Trophoblast cell (in vitro differentiated cells and primary cell): ENCODE measurements at regions not wholly inside any gene's neighbourhood (a gene's known extent, or its start where the extent isn't known, plus 50 kb on each side); places are given as distances from the start of the nearest gene placed in this dataset.

ENCODE experiments used
- DNase-seq, 2 donors: peaks; one replicate each; pipeline ENCODE4 v3.0.0-alpha.2; 2016
- H2AFZ ChIP-seq: 2 replicates; pipeline ENCODE4 v1.6.1; 2013; ENCODE audit warnings: low read length, moderate library complexity, mild to moderate bottlenecking; ENCODE audit not compliant: insufficient read depth, poor library complexity
- H2AK5ac ChIP-seq: 2 replicates; pipeline ENCODE4 v1.6.1; 2013; ENCODE audit warnings: mild to moderate bottlenecking, low read length
- H2BK120ac ChIP-seq: 2 replicates; pipeline ENCODE4 v1.6.1; 2013; ENCODE audit warnings: low read length, mild to moderate bottlenecking, moderate library complexity; ENCODE audit not compliant: insufficient read depth, poor library complexity
- H2BK12ac ChIP-seq: 2 replicates; pipeline ENCODE4 v1.6.1; 2013; ENCODE audit warnings: mild to moderate bottlenecking, low read length, moderate library complexity
- H2BK5ac ChIP-seq: 2 replicates; pipeline ENCODE4 v1.6.1; 2013; ENCODE audit warnings: low read length, low read depth, moderate library complexity, mild to moderate bottlenecking; ENCODE audit not compliant: poor library complexity
- H3K14ac ChIP-seq: 2 replicates; pipeline ENCODE4 v1.6.1; 2013; ENCODE audit warnings: mild to moderate bottlenecking, low read length
- H3K18ac ChIP-seq: 2 replicates; pipeline ENCODE4 v1.6.1; 2013; ENCODE audit warnings: mild to moderate bottlenecking, low read length
- H3K23ac ChIP-seq: 2 replicates; pipeline ENCODE4 v1.6.1; 2013; ENCODE audit warnings: low read length
- H3K27ac ChIP-seq: 2 replicates; pipeline ENCODE4 v1.5.1; 2013; ENCODE audit warnings: low read depth, mild to moderate bottlenecking, inconsistent platforms, low read length, moderate library complexity
- H3K27me3 ChIP-seq: 2 replicates; pipeline ENCODE4 v1.6.1; 2013; ENCODE audit warnings: inconsistent platforms, mild to moderate bottlenecking, low read length, moderate library complexity; ENCODE audit not compliant: insufficient read depth
- H3K36me3 ChIP-seq, 2 experiments: 1 replicate in 1 of 2; 2 replicates in 1 of 2; pipeline ENCODE4 v1.6.1; 2013; ENCODE audit warnings: low read length in 2 of 2, mild to moderate bottlenecking in 2 of 2, moderate library complexity in 1 of 2; ENCODE audit not compliant: insufficient read depth in 2 of 2, control insufficient read depth in 1 of 2
- H3K4ac ChIP-seq: 2 replicates; pipeline ENCODE4 v1.6.1; 2013; ENCODE audit warnings: low read depth, mild to moderate bottlenecking, low read length, moderate library complexity
- H3K4me1 ChIP-seq, 2 experiments: 1 replicate in 1 of 2; 2 replicates in 1 of 2; pipeline ENCODE4 v1.6.1; 2013; ENCODE audit warnings: low read length in 2 of 2, mild to moderate bottlenecking in 2 of 2, moderate library complexity in 1 of 2; ENCODE audit not compliant: insufficient read depth in 2 of 2, control insufficient read depth in 1 of 2
- H3K4me2 ChIP-seq: 2 replicates; pipeline ENCODE4 v1.6.1; 2013; ENCODE audit warnings: inconsistent platforms, mild to moderate bottlenecking, low read length, moderate library complexity
- H3K4me3 ChIP-seq: 2 replicates; pipeline ENCODE4 v1.5.1; 2013; ENCODE audit warnings: mild to moderate bottlenecking, low read depth, low read length, inconsistent platforms
- H3K79me1 ChIP-seq: one replicate; pipeline ENCODE4 v1.6.1; 2013; ENCODE audit warnings: low read length
- H3K79me2 ChIP-seq: 2 replicates; pipeline ENCODE4 v1.6.1; 2013; ENCODE audit warnings: low read length, mild to moderate bottlenecking; ENCODE audit not compliant: control insufficient read depth, insufficient read depth, poor library complexity
- H3K9ac ChIP-seq: 2 replicates; pipeline ENCODE4 v1.6.1; 2013; ENCODE audit warnings: mild to moderate bottlenecking, low read length
- H3K9me3 ChIP-seq: 2 replicates; pipeline ENCODE4 v1.6.1; 2013; ENCODE audit warnings: low read depth, mild to moderate bottlenecking, control low read depth, inconsistent platforms, low read length; ENCODE audit not compliant: insufficient read depth
- H4K12ac ChIP-seq: 2 replicates; pipeline ENCODE4 v1.6.1; 2013; ENCODE audit warnings: low read depth, mild to moderate bottlenecking, low read length, moderate library complexity
- H4K8ac ChIP-seq: 2 replicates; pipeline ENCODE4 v1.6.1; 2013; ENCODE audit warnings: low read depth, mild to moderate bottlenecking, low read length, moderate library complexity
- H4K91ac ChIP-seq: one replicate; pipeline ENCODE4 v1.6.1; 2013; ENCODE audit warnings: low read depth, mild to moderate bottlenecking, low read length, moderate library complexity
- WGBS: extraction: QIAGEN DNeasy Blood & Tissue Kit; methylation state at CpG from one replicate; pipeline ENCODE4 v1.1.7; 2013; ENCODE audit warnings: missing lambda C conversion rate; ENCODE audit not compliant: insufficient read length, insufficient coverage; ENCODE audit errors: extremely low coverage; 5-methylcytosine and 5-hydroxymethylcytosine counted together

DNA sequence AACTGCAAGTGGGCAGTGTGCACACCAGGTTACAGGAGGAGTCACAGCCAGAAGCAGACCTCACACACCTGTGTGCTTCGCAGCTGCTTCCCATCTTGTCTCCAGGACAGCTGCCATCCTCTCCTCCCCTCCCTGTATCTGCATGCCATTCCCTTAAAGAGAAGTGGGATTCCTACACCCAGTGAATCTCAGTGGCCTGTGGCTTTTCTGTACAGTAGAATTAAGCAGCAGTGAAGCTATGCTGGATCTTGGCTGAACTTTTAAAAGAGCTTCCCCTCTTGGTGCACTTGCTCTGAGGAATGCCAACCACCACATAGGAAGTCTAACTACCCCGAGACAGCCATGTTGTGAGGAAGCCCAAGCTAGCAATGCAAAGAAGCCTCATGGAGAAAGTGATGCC is 236.5 kb upstream of the ZMIZ1 start:
- no peak overlapping the region for H3K18ac ChIP-seq
- H2AK5ac ChIP-seq, result no peak overlapping the region
- H3K14ac ChIP-seq, result no peak overlapping the region
- no peak overlapping the region for H3K4me2 ChIP-seq
- H4K12ac ChIP-seq, result no peak overlapping the region
- no peaks in the 10 kb centered on the region for H3K27me3 ChIP-seq
- no peak overlapping the region for H3K4ac ChIP-seq
- no peak for DNase-seq
- H3K36me3 ChIP-seq, result no peaks in the 10 kb centered on the region
- H3K4me1 ChIP-seq, result peaks cover 0 to 3% of the 10 kb centered on the region in 2 experiments
- no peak overlapping the region for H3K23ac ChIP-seq
- H2BK12ac ChIP-seq, result no peak overlapping the region
- no CpG with 5 or more reads among the region's 2 CpGs for WGBS
- no peaks in the 10 kb centered on the region for H3K79me2 ChIP-seq
- no peak overlapping the region for H2BK120ac ChIP-seq
- no peak overlapping the region for H4K8ac ChIP-seq
- no peak overlapping the region for H2AFZ ChIP-seq
- no peak overlapping the region for H3K4me3 ChIP-seq
- no peak overlapping the region for H3K9ac ChIP-seq
- no peak overlapping the region for H2BK5ac ChIP-seq
- H4K91ac ChIP-seq, result no peak overlapping the region
- H3K27ac ChIP-seq, result no peak overlapping the region
- peaks cover 5% of the 10 kb centered on the region for H3K9me3 ChIP-seq
- no peaks in the 10 kb centered on the region for H3K79me1 ChIP-seq

DNA sequence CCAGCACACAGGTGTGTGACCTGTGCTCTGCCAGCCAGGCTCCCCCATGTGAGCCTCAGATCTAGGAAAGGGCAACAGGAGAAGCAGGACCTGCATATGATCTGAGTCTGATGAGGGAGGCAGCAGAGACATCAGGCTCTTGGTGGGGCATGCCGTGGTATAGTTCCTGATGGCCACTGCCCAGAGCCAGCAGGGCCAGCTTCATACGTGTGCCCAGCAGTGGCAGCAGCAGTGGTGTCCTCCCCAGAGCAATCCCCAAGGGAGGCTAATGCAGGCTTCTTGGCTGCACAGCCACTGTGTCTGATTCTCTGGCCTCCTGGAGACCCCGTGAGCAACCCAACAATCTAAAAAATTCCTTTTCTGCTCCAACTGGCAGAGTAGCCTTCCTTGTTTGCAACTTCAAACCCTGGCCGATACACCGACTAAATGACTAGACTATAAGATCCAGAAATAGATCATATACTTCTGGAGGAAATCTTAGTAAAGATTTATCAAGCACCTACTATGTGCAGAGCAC is 230.6 kb upstream of the ZMIZ1 start:
- Histone ChIP-seq H3K4ac (no peak overlapping the region), H2AFZ (no peak overlapping the region), H4K8ac (no peak overlapping the region), H4K12ac (no peak overlapping the region), H3K36me3 (no peaks in the 10 kb centered on the region), H3K4me3 (no peak overlapping the region), H4K91ac (no peak overlapping the region), H3K27ac (no peak overlapping the region), H3K9ac (no peak overlapping the region), H3K79me2 (no peaks in the 10 kb centered on the region), H3K4me2 (no peak overlapping the region), H3K27me3 (no peaks in the 10 kb centered on the region), H2BK12ac (no peak overlapping the region), H3K14ac (no peak overlapping the region), H2BK5ac (no peak overlapping the region), H3K23ac (no peak overlapping the region), H3K9me3 (peaks cover under 1% of the 10 kb centered on the region), H3K79me1 (no peaks in the 10 kb centered on the region), H3K18ac (no peak overlapping the region), H2AK5ac (no peak overlapping the region), H2BK120ac (no peak overlapping the region), H3K4me1 (no peaks in the 10 kb centered on the region)
- DNase-seq, result no peak
- no CpG with 5 or more reads among the region's 5 CpGs for WGBS

DNA sequence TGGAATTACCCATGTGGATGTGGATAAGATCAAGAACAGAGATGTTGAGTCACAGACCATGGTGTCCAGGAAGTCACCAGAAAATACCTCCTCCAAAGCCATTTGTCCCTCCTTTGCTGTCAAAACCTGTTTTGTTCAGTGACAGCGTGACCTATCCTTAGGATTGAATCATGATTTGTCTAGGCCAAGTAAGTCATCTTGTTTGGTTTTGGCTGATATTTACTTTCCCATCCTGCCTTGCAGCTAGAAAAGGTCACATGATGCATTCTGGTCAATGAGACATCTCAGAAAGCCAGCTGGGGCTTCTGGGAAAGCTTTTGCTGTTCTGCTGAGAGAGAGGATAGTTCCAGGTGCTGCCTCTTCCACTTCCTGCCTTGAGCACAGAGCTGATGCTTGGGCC is 225.3 kb upstream of the ZMIZ1 start:
- peaks cover 2% of the 10 kb centered on the region for H3K9me3 ChIP-seq
- H3K79me1 ChIP-seq, result no peaks in the 10 kb centered on the region
- H4K8ac ChIP-seq, result no peak overlapping the region
- no peaks in the 10 kb centered on the region for H3K79me2 ChIP-seq
- H3K4ac ChIP-seq, result no peak overlapping the region
- no peak overlapping the region for H2BK5ac ChIP-seq
- no peak overlapping the region for H4K91ac ChIP-seq
- no peak overlapping the region for H4K12ac ChIP-seq
- no CpG with 5 or more reads among the region's 1 CpG for WGBS
- no peak overlapping the region for H3K4me3 ChIP-seq
- no peaks in the 10 kb centered on the region for H3K27me3 ChIP-seq
- H3K4me1 ChIP-seq, result peaks cover 0 to 3% of the 10 kb centered on the region in 2 experiments
- H2AK5ac ChIP-seq, result no peak overlapping the region
- H3K23ac ChIP-seq, result no peak overlapping the region
- H3K14ac ChIP-seq, result no peak overlapping the region
- no peak overlapping the region for H3K9ac ChIP-seq
- no peak overlapping the region for H2BK120ac ChIP-seq
- H3K4me2 ChIP-seq, result no peak overlapping the region
- H2BK12ac ChIP-seq, result no peak overlapping the region
- H2AFZ ChIP-seq, result no peak overlapping the region
- DNase-seq, result no peak
- H3K36me3 ChIP-seq, result no peaks in the 10 kb centered on the region
- no peak overlapping the region for H3K18ac ChIP-seq
- H3K27ac ChIP-seq, result no peak overlapping the region

DNA sequence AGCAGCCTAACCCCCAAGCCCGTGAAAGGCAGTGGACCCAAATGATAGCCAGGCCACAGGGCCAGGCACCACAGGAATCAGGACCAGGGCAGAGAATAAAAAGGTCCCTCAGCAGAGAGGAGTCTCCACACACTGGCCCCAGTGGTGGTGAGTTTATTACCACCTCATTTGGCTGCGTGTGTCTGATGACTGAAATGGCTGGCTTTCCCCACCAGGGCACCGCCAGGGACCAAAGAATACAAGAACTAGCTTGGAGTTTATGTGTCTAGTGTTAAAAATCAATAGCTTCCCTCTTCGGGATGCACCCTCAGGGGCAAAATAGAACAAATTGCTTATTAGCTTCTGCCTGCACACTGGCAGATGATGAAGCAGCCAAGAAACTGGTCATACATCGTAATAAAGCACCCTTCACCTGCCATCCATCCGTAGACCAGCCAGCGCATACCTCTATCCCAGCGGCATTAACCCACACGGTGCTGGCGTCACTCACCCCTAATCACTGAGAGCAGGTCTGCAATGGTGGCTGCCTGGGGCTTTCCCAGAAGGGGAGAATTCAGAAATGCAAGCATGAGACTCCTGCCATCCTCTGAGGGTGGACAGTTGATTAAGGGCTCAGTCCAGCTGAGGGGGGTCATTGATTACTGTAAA is 223.7 kb upstream of the ZMIZ1 start:
- H3K4ac ChIP-seq, result no peak overlapping the region
- H4K8ac ChIP-seq, result no peak overlapping the region

More for the DNA sequence above, 223.7 kb upstream of the ZMIZ1 start:
- no peak overlapping the region for H3K4me3 ChIP-seq
- H3K79me2 ChIP-seq, result no peaks in the 10 kb centered on the region
- no peak overlapping the region for H2AFZ ChIP-seq
- no peak overlapping the region for H4K12ac ChIP-seq
- peaks cover 0 to 3% of the 10 kb centered on the region in 2 experiments for H3K4me1 ChIP-seq
- peaks cover 2% of the 10 kb centered on the region for H3K9me3 ChIP-seq
- no peak overlapping the region for H2AK5ac ChIP-seq
- no peaks in the 10 kb centered on the region for H3K79me1 ChIP-seq
- no peak for DNase-seq
- H2BK120ac ChIP-seq, result no peak overlapping the region
- no peaks in the 10 kb centered on the region for H3K36me3 ChIP-seq
- no peak overlapping the region for H3K18ac ChIP-seq
- H3K23ac ChIP-seq, result no peak overlapping the region
- H3K14ac ChIP-seq, result no peak overlapping the region
- no peak overlapping the region for H4K91ac ChIP-seq
- no peak overlapping the region for H3K4me2 ChIP-seq
- H3K9ac ChIP-seq, result no peak overlapping the region
- no peak overlapping the region for H2BK12ac ChIP-seq
- H3K27ac ChIP-seq, result no peak overlapping the region
- no peak overlapping the region for H2BK5ac ChIP-seq
- no CpG with 5 or more reads among the region's 10 CpGs for WGBS
- H3K27me3 ChIP-seq, result no peaks in the 10 kb centered on the region
